ENCODE measurements at regions not wholly inside any gene's neighbourhood (a gene's known extent, or its start where the extent isn't known, plus 50 kb on each side); places are given as distances from the start of the nearest gene placed in this dataset.
"Not testable (repeated sequence)": the region's sequence is repeated elsewhere in the genome, so short reads cannot be mapped to it uniquely, and the experiment has no call there.

DNA sequence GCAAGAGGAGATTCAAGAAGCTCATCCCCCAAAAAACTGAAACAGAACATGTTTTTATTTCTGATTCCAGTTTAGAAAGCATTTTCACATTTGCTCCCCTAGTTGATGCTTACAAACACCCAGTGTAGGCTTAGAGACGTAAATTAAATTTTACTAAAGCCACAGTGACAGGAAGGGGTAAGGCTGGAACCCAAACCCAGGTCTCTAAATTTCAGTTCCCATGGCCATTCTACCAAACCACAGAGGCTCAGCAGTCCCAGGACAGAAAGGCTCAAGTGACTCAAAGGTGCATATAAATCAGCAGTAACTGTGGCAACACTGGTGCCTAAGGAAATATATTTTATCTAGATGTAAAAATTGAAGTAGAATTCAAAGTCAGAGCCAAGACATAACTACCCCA, 128.7 kb downstream of the CEP120 start:
- no peak for DNase-seq

GRCh38 chr5:123289210-123289609, 134.0 kb downstream of the CEP120 start:
- no peak for DNase-seq

GRCh38 chr5:123287881-123288280, 135.3 kb downstream of the CEP120 start:
- no peak for DNase-seq

GRCh38 chr5:123286891-123287290, 136.3 kb downstream of the CEP120 start:
- no peak for DNase-seq

GRCh38 chr5:123285122-123286023, 137.8 kb downstream of the CEP120 start:
- DNase-seq: peak; percentile 58

DNA sequence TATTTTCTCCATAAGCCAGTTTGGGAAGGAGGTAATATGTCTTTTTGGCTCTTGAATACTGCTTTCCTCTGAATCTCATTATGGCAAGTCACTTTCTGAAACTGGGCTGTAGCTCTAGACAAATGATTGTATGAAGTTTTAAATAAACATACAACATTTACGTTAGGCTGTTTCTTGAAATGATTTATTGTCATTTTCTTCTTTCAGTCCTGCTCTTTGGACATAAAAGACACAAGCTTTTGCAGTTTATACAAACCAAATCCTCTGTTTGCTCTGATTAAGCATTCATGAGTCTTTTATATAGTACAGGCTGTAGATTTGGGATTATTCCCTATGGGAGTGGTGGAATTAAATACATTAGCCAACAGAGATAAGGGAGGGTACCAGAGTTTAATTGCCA, 139.7 kb downstream of the CEP120 start:
- DNase-seq: no peak

DNA sequence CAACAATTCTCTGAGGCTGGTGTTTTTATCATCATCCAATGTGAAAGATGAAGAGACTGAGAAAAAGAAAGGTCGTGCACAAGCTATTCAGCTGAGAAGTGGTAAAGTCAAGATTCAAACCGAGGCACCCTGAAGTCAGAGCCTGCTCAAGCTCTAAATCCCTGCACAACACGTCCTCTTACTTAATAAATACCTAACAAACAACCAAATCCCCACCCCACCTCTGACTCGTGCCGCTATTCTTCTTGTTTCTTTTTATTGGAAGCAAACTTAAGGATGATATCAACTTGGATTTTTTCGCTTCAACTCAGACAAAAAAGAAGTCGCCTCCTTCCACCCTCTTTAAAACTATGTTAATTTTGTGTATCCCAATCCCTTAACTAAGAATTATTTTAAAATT, 140.2 kb downstream of the CEP120 start:
- no peak for DNase-seq

DNA sequence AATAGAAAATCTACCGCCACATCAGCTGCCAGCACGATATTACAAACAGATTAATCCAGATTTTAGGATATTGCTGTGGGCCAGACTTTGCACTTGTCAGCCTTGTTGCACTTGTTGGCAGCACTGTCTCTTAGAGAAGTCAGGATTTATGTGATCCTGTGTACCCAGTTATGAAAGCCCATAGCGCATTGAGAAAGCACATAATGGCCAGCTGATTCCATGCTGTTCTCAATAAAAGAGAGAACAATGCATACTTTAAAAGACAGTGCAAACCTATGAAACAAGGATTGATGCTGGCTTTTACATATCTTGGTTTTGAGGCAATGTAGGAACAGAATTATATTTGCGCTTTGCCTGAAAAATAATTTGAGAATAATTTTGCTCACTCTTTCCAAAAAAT, 140.8 kb downstream of the CEP120 start:
- no peak for DNase-seq

- DNase-seq: not testable (repeated sequence)
Observed at GRCh38 chr5:123280854-123281253, 142.3 kb downstream of the CEP120 start.

DNA sequence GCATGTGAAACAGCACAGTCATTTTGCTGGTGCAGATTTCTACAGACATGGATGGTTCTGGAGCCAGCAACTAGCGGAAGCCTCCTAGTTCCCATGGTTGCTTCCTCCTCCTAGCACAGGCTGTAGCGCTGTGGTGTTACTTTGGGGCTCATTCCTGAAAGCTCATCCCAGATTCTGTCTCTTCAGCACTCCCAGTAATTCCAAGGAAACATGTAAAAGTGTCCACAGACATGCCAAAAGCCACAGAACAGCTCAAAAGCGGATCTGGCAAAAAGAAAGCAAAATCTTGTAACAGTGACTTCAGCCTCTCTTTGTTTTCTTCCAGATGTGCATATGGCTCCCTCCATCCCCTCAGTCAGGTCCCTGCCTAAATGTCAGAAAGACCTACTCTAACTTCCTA, 144.1 kb downstream of the CEP120 start:
- DNase-seq: no peak

DNA sequence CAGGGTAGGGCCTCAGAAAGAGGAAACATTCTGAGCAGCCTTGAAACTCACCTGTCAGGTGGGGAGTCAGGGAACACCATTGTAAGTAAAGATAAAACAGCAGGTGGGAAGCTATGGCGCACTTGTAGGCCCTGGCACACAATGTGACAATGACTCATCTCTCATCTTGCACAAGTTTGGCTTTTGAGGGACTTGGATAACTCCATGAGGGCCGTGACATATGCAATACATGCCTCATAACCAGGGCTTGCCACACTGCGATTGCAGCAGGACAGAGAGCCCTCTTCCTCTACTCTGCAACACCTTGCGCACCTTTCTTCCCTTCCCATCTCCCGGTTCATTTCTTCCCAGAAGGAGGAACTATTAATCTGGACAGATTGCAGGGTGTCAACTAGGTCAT, 144.9 kb downstream of the CEP120 start:
- no peak for DNase-seq

DNA sequence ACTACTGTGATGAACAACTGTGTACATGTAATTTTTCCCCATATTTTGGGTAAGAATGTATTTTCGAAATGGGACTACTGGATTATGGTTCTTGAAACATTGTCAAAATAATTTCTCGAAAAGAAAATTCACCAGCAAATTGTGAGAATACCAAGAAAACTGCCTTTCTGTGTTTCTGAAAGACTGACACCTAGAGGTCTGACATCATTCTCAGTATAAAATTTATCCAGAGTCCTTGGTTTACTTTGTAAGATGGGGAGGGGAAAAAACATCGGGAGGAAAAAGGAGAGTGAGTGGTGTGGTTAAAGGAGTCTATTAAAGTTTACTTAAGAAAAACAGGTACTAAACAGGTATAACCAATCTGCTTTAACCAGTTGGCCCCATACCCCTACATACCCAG, 149.2 kb downstream of the CEP120 start:
- DNase-seq: no peak

DNA sequence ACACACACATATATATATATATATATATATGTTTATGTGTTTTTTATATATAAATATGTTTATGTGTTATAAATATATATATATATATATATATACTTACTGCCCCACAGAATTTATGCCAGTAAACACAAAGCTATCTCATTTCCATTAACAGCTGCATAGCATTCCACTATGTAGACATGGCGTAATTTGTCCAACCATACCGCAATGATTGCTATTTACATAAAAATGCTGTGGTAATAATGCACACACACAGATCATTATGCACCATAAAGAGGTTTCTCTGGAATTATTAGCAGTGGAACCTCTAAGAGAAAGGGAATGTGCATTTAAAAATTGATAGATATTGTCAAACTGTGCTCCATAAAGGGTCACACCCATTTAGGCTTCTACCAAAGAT, 150.1 kb downstream of the CEP120 start:
- DNase-seq: no peak

DNA sequence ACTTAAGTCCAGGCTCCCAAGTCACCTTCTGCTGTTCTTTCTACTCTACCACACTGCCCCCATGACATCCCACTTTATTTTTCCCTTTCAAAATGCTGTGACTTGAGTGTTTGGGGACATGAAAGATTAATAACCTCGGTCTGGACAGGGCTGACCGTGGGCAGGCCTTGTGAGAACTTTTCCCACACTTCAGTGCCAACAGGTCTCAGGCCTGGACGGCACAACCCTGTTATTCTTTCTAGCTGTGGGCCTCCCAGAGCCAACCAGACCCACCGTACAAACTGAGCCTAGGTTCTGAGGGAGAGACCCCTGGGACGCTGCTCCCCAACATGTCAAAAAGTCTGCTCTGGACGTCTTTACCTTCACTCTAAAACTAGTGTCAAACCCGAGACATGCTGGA, 153.4 kb downstream of the CEP120 start:
- no peak for DNase-seq

GRCh38 chr5:123269436-123269835, 153.8 kb downstream of the CEP120 start:
- DNase-seq: no peak

DNA sequence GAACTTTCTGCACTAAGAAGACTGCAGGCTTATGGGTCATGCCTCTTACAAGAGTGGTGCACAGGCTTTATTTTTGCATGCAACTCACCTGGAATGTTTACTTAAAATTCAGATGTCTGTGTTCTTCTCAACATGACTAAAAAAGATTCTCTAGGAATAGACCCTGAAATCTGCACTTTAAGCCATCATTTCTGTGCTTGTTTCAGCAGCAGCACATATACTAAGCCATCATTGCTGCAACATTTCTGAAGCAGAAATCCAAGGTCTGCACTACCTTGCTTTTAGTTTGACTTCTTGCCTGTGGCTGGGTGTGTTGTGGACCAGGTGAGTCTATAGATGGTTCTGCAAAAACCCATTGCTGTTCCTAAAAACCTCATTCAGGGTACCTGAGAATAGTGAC, 156.8 kb downstream of the CEP120 start:
- peak; percentile 26 for DNase-seq

GRCh38 chr5:123265551-123265950, 157.7 kb downstream of the CEP120 start:
- DNase-seq: no peak

DNA sequence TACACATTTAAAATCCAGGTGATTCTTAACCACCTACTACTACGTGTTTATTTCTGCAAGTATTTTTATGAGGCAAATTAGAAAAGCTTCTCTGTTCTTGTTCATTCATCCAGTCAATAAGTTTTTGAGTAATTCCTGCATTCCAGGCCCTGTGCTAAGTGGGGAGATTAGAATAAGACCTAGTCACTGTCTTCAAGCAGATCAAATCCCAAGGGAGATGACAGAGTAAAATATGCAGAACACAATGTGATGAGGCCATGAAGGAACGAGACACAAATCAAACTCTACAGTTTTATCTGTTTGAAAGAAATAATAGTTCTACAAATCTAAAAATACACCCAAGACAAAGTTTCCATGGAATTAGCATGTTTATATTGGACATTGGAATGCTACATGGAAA, 158.8 kb downstream of the CEP120 start:
- DNase-seq: no peak

DNA sequence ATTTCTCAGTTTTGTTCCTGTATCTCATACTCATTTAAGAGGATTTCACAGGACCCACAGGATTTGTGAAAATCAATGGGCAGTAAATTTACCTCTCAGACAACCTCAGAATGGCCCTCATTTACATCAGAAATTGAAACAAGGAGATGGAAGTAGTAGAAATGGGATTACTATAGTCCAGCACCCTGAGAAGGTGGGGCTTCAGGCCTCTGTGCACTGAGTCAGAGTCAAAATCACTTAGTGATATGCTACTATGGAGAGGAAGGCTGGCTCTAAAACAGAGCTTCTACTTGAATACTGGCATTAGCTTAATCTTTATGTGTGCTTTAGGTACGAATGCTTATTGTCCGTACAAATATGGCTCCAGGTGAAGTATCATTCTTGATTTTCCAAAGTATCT, 159.3 kb downstream of the CEP120 start:
- DNase-seq: no peak

DNA sequence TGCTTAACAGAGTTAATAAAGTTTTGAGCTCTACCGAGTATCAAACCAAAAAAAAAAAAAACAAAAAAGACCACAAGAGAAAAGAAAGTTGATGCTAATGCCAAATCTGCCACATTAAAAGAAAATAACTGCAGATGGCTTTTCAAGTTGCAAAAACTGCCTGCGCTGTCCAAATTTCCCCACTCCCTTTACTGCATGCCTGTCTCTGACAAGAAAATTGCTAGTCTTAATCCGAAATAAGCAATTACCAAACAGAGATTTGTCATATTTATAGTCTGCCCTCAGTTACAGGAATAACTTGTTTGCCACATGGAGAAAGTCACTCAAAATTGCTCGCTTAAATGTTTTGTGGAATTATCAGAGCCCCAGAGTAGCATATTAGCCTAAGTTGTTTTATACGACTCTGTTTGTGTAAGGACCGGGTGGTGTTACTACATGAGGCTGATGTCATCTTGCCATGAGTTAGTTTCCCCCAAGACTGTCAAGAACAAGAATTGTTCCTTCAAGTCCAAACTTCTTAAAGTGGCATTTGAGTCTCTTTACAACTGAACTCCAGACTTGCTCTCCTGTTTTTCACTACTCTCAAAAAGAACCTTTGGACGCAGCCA, 160.9 kb downstream of the CEP120 start:
- no peak for DNase-seq

- no peak for DNase-seq
Observed at GRCh38 chr5:123261752-123262151, 161.5 kb downstream of the CEP120 start.

GRCh38 chr5:123249446-123249845, 160.4 kb downstream of the PRDM6 start:
- no peak for DNase-seq

DNA sequence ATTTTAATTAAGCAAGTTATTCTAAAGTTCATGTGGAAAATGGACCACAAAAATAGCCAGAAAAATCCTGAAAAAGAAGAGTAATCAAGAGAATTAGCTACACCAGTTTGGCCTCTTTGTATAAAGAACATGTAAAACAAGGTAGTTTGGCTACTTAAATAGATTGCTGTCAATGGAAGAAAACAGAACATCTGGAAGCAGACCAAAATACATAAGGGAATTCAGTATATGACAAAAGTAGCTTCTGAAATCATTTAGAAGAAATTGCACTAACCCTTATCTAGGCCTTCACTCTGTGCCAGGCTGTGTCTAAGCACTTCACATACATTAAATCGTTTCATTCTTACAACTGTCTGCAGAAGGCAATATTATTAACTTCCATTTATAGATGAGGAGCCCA, 156.6 kb downstream of the PRDM6 start:
- no peak for DNase-seq

DNA sequence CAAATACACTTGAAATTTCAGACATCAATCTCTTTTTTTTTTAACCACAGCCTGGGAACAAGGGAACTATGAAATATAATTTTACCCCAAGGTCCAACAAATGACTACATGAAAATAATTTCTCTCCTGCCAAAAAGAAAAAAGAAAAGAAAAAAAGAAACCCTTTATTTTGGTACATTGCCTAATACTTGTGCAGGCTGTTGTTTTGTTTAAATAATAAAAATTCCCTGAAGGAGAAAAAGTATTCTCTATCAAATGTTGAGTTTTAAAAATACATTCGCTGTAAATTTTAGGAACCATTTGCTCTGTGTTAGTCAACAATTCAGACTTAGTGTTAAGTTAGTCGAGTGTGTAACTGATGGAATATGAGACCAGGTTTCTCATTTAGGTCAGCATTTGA, 155.4 kb downstream of the PRDM6 start:
- DNase-seq: no peak
